Right ventricle myocardium inferior (tissue), 1 donor: ENCODE measurements at regions not wholly inside any gene's neighbourhood (a gene's known extent, or its start where the extent isn't known, plus 50 kb on each side); places are given as distances from the start of the nearest gene placed in this dataset.
"Not testable (repeated sequence)": the region's sequence is repeated elsewhere in the genome, so short reads cannot be mapped to it uniquely, and the experiment has no call there.

Source experiments
- ATAC-seq: fragments of 200-7000 bp; cut with Tn5 transposase; one replicate; pipeline ENCODE4 v1.9.1; 2020; ENCODE audit warnings: mild to moderate bottlenecking, moderate library complexity
- DNase-seq: peaks from one replicate; pipeline ENCODE4 v3.0.0; 2021; ENCODE audit errors: missing footprints
- intact Hi-C: fragments of 100-400 bp; cut with DNase I; formaldehyde crosslinking; loops from one replicate; pipeline ENCODE4 v1.11.0; 2022
- donor health status: DM: no; HTN: yes; CAD: no; lungs with severe emphysema.

DNA sequence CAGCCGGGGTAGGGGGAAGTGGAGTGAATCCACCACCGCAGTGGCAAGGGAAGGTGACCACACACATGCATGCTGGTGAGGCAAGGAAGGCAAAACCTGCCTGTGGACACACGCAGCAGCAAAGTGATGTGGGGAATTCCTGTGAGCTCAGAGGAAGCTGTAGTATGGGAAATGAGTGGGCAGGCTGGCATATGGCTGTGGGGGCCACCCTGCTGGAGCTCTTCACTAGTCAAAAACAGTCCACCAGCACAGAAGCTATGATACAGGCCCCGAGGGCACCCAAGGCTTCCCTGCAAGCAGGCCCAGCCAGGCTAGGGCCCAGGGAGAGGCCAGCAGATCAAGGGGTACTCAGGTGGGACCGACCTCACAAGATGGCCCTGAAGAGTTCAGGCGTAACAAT is 239.1 kb downstream of the CHM start:
- intact Hi-C loops: no loop called here
- no peak for DNase-seq
- ATAC-seq: no peak

DNA sequence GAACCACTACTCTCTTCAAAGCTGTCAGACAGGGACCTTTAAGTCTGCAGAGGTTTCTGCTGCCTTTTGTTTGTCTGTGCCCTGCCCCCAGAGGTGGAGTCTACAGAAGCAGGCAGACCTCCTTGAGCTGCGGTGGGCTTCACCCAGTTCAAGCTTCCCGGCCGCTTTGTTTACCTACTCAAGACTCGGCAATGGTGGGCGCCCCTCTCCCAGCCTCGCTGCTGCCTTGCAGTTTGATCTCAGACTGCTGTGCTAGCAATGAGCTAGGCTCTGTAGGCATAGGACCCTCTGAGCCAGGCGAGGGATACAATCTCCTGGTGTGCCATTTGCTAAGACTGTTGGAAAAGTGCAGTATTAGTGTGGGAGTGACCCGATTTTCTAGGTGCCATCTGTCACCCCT is 275.0 kb downstream of the CHM start:
- DNase-seq, intact Hi-C loops, ATAC-seq: not testable (repeated sequence)

DNA sequence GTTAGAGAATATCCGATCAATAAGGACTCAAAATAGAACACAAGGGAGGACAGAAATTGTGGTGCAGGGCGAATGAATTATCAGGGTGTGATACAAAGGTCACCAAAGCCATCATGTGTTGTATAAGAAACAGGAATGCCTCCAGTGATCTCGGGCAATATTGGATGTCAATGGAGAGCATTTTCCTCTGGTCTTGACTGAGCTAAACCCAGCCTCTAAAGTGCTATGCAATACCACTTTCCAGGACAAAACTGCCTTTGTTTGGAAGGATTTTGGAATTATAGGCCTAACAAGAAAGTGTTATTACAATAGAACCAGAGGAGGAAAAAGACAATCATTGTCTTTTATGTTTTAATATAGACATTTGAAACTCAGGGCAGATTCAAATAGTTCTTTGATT is 281.7 kb downstream of the CHM start:
- ATAC-seq (no peak), DNase-seq (no peak)
- intact Hi-C loops: no loop called here

DNA sequence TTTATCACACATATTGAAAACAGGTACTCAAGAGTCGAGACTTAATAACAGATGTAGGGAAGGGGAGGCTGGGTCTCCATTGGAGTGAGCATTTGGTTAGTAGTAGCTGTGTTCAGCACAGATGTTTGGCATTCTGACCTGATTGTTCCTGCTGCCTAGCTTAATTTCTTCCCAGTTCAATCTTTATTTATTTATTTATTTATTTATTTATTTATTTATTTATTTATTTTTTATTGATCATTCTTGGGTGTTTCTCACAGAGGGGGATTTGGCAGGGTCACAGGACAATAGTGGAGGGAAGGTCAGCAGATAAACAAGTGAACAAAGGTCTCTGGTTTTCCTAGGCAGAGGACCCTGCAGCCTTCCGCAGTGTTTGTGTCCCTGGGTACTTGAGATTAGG is 324.3 kb downstream of the CHM start:
- ATAC-seq, intact Hi-C loops: not testable (repeated sequence)
- DNase-seq: peak; percentile 0

DNA sequence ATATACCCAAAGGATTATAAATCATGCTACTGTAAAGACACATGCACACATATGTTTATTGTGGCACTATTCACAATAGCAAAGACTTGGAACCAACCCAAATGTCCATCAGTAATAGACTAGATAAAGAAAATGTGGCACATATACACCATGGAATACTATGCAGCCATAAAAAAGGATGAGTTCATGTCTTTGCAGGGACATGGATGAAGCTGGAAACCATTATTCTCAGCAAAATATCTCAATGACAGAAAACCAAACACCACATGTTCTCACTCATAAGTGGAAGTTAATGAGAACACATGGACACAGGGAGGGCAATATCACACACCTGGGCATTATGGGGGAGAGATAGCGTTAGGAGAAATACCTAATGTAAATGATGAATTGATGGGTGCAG is 323.8 kb upstream of the POF1B start:
- intact Hi-C loops, ATAC-seq, DNase-seq: not testable (repeated sequence)

DNA sequence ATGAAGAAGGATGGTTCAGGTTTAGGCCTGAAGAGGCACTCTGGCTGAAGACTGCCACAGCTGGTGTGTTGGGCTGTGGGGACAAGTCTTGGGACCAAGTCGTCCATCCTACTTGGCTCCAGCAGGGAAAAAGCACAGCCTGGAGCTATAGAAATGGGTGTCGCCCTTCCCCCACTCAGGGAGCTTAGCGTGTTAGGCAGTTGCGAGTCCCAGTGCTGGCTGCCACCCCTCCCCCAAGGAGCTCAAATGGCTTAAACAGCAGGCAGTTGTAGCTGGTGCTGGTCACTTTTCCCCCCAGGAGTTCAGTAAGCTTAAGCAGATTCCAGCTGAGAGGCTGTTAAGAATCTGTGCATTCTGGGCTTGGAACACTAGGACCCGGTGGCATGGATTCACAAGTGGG is 319.5 kb upstream of the POF1B start:
- DNase-seq: no peak
- intact Hi-C loops: no loop called here
- ATAC-seq: no peak

DNA sequence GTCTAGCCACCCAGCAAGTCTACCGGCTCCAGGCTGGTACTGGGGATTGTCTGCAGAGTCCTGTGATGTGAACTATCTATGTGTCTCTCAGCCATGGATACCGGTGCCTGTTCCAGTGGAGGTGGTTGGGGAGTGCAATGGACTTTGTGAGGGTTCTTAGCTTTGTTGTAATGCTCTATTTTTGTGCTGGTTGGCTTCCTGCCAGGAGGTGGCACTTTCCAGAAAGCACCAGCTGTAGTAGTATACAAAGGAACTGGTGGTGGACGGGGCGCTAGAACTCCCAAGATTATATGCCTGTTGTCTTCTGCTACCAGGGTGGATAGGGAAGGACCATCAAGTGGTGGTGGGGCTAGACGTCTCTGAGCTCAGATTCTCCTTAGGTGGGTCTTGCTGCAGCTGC is 306.4 kb upstream of the POF1B start:
- intact Hi-C loops: no loop called here
- DNase-seq (peak; percentile 7), ATAC-seq (no peak)

DNA sequence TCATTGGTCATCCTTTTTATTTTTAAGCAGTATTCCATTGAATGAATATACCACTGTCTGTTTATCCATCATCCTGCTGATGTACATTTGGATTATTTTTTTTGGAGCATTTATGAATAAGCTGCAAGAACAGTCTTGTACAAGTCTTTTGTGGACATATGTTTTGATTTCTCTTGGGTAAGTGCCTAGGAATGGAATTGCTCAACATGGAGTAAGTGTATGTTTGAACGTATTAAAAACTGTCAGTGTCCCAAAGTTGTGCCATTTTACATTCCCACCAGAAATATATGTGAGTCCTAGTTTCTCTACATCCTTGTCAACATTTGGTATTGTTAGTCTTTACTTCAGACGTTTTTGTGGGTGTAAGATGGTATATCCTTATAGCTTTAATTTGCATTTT is 287.0 kb upstream of the POF1B start:
- intact Hi-C loops: no loop called here
- ATAC-seq (no peak), DNase-seq (no peak)

DNA sequence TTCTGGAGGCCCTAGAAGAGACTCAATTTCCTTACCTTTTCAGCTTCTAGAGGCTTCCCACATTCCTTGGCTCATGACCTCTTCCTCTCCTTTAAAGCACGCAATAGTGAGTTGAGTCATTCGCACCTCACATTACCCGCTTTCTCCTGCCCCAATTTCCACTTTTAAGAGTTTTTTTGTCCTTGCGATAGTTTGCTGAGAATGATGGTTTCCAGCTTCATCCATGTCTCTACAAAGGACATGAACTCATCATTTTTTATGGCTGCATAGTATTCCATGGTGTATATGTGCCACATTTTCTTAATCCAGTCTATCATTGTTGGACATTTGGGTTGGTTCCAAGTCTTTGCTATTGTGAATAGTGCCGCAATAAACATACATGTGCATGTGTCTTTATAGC is 284.5 kb upstream of the POF1B start:
- not testable (repeated sequence) for ATAC-seq, DNase-seq

DNA sequence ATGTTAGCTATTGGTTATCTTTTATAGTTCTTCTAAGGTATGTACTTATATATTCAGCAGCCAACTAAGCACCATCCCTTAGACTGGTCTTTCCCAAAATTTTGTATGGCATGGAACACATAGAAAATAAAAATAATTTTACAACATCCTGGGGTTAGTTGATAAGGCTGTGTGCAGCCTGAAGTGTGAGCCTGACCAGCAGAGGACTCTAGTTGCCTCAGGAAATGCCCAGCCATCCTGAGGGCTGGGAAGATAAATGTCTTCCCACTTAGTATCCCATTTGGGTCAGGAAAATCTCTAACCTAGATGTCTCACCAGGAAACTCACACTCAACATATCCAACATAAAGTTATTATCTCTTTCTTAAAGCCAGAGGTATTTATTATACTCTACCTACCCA is 251.4 kb upstream of the POF1B start:
- DNase-seq (no peak), ATAC-seq (no peak)
- intact Hi-C loops: no loop called here

More for the DNA sequence above, 284.5 kb upstream of the POF1B start:
- intact Hi-C loops: not testable (repeated sequence)

DNA sequence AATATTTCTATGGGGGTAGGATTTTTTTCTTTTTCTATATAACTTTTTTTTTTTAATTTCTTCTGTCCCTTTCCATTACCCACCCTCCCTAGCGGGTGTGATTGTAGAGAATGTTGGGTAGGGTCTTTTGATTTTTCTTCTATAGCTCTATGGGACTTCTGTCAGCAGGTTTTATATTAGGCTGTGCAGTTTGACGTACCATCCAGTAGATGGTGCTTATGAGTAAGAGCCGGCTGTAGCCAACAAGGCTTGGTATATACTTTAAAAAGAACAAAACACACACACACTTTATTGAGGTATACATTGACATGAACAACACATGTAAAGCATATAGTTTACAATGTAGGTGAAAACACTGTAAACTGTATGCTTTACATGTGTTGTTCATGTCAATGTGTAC is 247.9 kb upstream of the POF1B start:
- no peak for ATAC-seq
- intact Hi-C loops: no loop called here

DNA sequence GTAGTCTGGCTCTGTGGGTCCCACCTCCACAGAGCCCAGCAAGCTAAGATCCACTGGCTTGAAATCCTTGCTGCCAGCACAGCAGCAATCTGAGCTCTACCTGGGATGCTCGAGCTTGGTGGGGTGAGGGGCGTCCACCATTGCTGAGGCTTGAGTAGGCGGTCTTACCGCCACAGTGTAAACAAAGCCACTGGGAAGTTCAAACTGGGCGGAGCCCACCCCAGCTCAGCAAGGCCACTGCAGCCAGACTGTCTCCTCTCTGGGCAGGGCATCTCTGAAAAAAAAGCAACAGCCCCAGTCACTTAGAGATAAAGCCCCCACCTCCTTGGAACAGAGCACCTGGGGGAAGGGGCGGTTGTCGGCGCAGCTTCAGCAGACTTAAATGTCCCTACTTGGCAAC is 243.2 kb upstream of the POF1B start:
- intact Hi-C loops: no loop called here
- DNase-seq (no peak), ATAC-seq (no peak)

More for the DNA sequence above, 247.9 kb upstream of the POF1B start:
- no peak for DNase-seq

DNA sequence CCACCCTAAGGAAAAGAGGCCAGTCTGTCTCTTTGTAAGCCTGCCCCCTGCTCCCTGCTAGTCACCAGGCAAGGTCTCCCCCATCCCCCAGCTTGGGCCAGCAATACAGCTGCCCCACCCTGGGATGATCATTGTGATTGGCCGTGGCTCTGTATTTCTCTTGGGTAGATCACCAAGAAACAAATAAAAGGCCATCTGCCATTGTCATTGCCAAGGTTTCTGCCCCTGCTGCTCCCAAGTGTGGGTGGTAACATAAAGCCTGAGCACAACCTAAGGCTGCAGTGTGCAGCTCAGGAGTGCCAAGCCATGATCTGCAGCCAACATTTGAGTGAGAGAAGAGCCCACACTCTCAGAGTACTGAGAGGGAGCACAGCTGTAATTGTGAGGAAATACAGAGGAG is 241.0 kb upstream of the POF1B start:
- no peak for ATAC-seq
- intact Hi-C loops: no loop called here
- no peak for DNase-seq

DNA sequence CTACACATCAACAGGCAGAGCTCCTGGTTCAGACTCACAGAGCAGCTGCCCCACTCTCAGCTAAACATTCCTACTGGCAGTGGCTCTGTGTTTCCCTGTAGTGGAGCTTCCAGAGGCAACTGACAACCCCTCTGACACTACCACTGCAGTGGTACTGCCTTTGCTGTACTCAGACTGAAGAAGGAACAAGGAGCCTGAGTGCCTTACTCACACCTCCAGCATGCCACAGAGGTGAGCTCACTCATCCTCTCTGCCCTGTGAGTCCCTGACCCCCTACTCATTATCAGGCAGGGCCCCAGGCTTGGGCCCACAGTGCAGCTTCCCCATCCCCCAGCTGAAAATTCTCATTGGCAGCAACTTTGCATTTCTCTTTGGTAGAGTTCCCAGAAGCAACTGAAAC is 240.5 kb upstream of the POF1B start:
- no peak for ATAC-seq
- intact Hi-C loops: no loop called here
- DNase-seq: no peak

DNA sequence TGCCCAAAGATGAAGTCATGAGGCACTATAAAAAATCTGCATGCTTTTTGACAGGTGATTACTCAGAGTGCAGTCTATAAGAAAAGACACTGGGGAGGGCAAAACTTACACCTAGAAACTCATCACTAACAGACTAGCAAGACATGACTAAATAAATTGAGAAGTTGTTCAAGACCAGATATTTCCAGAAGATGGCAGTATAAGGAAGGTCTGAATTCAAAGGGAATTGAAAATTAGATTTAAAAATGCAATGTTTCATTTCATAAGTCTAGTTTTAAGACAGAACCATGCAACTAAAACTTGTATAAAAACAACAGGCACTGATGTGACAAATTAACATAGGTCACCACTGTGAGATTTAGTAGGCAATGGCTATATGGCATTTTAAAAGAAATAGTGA is 232.5 kb upstream of the POF1B start:
- ATAC-seq (no peak), DNase-seq (no peak)
- intact Hi-C loops: no loop called here

DNA sequence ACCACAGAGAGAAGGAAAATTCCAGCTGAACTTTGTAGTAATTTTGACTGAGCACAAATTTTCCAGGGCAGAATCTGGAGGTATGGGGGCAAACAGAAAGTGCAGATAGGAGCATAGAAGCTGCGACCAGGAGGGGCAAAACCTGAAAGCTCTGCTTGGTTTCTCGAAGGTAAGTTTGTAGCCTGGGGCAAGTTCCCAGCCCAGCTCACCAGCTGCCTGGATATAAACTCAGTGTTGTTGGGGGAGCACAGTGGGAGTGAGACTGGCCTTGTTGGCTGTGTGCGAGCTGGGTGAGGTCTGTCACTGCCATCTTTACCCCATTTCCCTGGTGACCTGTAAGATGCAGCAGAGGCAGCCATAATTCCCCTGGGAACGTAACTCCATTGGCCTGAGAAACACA is 213.5 kb upstream of the POF1B start:
- intact Hi-C loops: no loop called here
- ATAC-seq (no peak), DNase-seq (no peak)

DNA sequence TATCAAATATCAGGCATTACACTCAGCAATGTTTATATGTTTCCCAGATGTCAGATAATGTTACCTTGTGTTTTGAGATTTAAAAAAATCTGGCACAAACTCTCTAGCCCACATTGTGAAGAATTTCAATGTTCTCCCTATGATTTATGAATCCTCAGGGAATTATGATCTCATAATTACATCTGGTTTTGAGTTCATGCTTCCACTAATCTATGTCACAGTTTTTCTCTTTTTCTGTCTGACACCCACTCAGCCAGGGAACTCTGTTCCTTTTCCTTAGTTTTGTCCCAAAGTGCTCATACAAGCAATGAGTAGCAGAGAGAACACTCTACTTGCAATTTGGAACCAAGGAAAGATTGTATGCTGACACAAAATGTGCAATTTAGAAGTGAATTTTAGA is 212.1 kb upstream of the POF1B start:
- intact Hi-C loops: no loop called here
- ATAC-seq (no peak), DNase-seq (no peak)

DNA sequence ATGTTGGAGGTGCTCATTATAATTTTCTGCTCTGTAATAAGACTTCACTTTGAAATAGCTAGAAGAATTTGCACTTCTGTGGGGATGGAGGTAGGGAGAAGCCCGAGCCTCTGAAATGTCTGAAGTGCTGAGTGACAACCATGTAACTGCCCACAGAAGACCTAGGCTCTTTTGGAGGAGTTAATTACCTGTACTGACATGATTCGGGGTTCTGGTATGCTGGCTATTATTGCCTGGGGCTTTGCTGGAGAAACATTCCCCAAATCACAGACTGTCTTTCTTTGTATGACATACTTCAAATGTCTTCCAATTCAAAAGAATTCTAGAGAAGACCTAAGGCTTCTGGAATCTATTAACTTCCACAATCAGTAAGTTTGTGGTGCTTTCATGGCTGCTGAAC is 211.2 kb upstream of the POF1B start:
- ATAC-seq (no peak), DNase-seq (no peak)
- intact Hi-C loops: no loop called here

DNA sequence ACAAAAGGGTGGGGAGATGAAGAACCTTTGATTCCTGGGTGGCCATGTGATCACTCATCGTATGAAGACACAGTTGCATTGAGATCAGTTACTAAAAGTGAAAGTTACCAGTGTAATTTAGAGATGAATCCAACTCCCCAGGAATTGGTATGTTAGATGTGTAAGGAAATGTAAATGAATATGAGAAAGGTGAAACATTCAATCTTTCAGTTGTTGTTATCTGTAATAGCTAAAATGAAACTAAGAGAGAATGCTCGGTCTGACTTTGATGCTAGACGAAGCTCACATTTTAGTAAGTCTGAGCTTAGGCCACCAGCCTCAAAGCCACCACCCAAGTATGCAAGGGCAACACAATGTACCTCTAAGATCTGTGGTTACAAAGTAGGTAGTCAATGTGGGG is 194.3 kb upstream of the POF1B start:
- ATAC-seq: no peak
- intact Hi-C loops: no loop called here
- no peak for DNase-seq

DNA sequence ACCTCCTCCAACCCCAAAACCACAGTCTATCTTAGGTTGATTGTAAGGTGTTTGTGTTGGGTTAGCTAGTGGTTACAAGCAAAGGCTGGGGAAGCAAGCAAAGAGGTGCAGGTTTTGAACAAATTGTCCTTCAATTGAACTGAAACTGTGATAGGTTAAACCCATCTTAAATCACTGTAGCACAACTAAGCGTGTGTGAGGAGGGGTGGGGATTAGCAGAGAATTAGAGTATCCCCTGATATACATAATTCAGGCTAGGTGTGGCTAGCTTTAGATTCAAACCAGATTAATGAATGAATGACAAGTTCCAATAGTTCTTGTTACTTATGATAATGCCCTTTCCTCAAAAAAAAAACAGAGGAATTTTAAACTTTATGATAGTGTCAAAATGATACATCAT is 191.0 kb upstream of the POF1B start:
- no peak for ATAC-seq
- intact Hi-C loops: no loop called here
- no peak for DNase-seq

DNA sequence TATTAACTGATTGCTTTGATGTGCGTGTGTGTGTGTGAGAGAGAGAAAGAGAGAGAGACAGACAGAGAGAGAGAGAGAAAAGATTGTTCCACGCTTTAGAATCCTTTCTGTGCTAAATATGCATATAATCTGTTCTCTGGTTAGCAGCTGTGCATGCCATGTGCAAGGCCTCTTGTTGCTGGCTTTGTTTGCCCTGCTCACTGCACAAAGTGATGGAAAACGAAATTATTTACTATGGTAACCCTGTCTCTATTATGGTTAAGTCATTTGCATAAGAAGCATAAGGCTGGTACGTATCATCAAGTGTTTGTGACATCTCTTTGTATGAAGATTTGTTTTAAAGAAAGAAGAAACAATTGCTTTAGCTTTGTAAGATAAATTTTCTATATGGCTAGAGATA is 190.2 kb upstream of the POF1B start:
- intact Hi-C loops: no loop called here
- DNase-seq (no peak), ATAC-seq (no peak)

DNA sequence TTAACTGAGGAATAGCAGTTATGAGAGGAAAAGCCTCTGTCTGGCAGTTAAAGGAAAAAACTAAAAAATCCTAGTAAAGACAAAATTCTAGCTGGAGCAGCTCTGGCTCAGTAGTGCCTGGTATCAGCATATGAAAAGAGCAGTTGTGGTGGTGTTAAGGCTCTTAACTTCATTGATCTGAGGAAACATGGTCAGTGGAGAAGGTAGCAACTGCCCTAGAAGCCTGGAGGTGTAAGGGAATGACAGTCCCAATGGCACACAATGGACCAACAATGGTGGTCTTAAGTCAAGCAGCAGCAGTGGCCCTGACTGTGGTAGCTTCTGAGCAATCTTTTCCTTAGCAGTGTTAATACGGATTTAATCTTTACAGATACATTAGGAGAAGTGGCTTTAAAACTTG is 189.6 kb upstream of the POF1B start:
- DNase-seq (no peak), ATAC-seq (no peak)
- intact Hi-C loops: no loop called here
